IMR-90 (cell line): ENCODE measurements at regions not wholly inside any gene's neighbourhood (a gene's known extent, or its start where the extent isn't known, plus 50 kb on each side); places are given as distances from the start of the nearest gene placed in this dataset.

Experiments
- ATAC-seq: fragments of 200-7000 bp; cut with Tn5 transposase; 2 replicates; pipeline ENCODE4 v1.9.1; 2020; ENCODE audit warnings: low read depth, mild to moderate bottlenecking, moderate library complexity
- BruUV-seq: library from RNA; stranded (reverse); fragments of 400-500 nt; replicated peaks from 2 replicates; lab custom pipeline; 2021; lab: Mats Ljungman, UMichigan
- CTCF ChIA-PET: fragments of 300-600 bp; formaldehyde crosslinking; extraction: SDS; loops from one replicate; lab custom pipeline; 2021; ENCODE audit warnings: antibody characterized with exemption; lab: Yijun Ruan, JAX
- POLR2A ChIA-PET: fragments of 300-600 bp; sonication (Branson Sonifier 250); formaldehyde crosslinking; loops from one replicate; lab custom pipeline; 2022; ENCODE audit warnings: antibody characterized with exemption; ENCODE audit not compliant: unreplicated experiment; lab: Charles Lee
- DNase-seq: peaks from one replicate; pipeline ENCODE4 v3.0.0; 2013
- H2AFZ ChIP-seq: replicated peaks from 2 replicates; pipeline ENCODE3; 2013; ENCODE audit warnings: low read length, mild to moderate bottlenecking; ENCODE audit not compliant: poor library complexity
- H2AK5ac ChIP-seq: 2 replicates; pipeline ENCODE4 v1.6.1; 2013; ENCODE audit warnings: low read depth, low read length, inconsistent platforms
- H2AK9ac ChIP-seq: replicated peaks from 2 replicates; pipeline ENCODE3; 2013; ENCODE audit warnings: mild to moderate bottlenecking, low read depth, low read length, moderate library complexity; ENCODE audit not compliant: poor library complexity
- H2BK120ac ChIP-seq: 2 replicates; pipeline ENCODE4 v1.6.1; 2013; ENCODE audit warnings: low read depth, low read length, inconsistent platforms
- H2BK15ac ChIP-seq: 3 replicates; pipeline ENCODE4 v1.6.1; 2013; ENCODE audit warnings: low read depth, low read length, inconsistent platforms
- H2BK20ac ChIP-seq: 2 replicates; pipeline ENCODE4 v1.6.1; 2013; ENCODE audit warnings: low read depth, mild to moderate bottlenecking, inconsistent platforms, low read length, moderate library complexity
- H2BK5ac ChIP-seq: 2 replicates; pipeline ENCODE4 v1.6.1; 2013; ENCODE audit warnings: mild to moderate bottlenecking, low read depth, low read length, inconsistent platforms; ENCODE audit not compliant: poor library complexity, severe bottlenecking
- H3K14ac ChIP-seq: replicated peaks from 2 replicates; pipeline ENCODE4 v1.6.1; 2013; ENCODE audit warnings: low read depth, low read length, inconsistent platforms
- H3K18ac ChIP-seq: 2 replicates; pipeline ENCODE4 v1.6.1; 2013; ENCODE audit warnings: low read depth, low read length, control low read depth
- H3K23ac ChIP-seq: 2 replicates; pipeline ENCODE4 v1.6.1; 2013; ENCODE audit warnings: low read depth, low read length, inconsistent platforms
- H3K27ac ChIP-seq: 2 replicates; pipeline ENCODE4 v1.5.1; 2013; ENCODE audit warnings: mild to moderate bottlenecking, control low read depth, low read length; ENCODE audit not compliant: insufficient read depth
- H3K27me3 ChIP-seq: 2 replicates; pipeline ENCODE4 v1.6.1; 2013; ENCODE audit warnings: low read length; ENCODE audit not compliant: control insufficient read depth, insufficient read depth
- H3K36me3 ChIP-seq: 2 replicates; pipeline ENCODE4 v1.6.1; 2013; ENCODE audit warnings: low read length, mixed read lengths; ENCODE audit not compliant: control insufficient read depth, insufficient read depth
- H3K4ac ChIP-seq: 2 replicates; pipeline ENCODE4 v1.6.1; 2013; ENCODE audit warnings: low read depth, low read length, inconsistent platforms
- H3K4me1 ChIP-seq: 2 replicates; pipeline ENCODE4 v1.6.1; 2013; ENCODE audit warnings: low read length, mixed read lengths; ENCODE audit not compliant: control insufficient read depth, insufficient read depth
- H3K4me2 ChIP-seq: 2 replicates; pipeline ENCODE4 v1.6.1; 2013; ENCODE audit warnings: low read depth, mild to moderate bottlenecking, control low read depth, low read length, moderate library complexity
- H3K4me3 ChIP-seq: 2 replicates; pipeline ENCODE4 v1.5.1; 2013; ENCODE audit warnings: low read depth, mild to moderate bottlenecking, control low read depth, low read length, moderate library complexity; ENCODE audit not compliant: insufficient read depth
- H3K56ac ChIP-seq: 2 replicates; pipeline ENCODE4 v1.6.1; 2013; ENCODE audit warnings: low read length, inconsistent platforms; ENCODE audit not compliant: insufficient read depth; ENCODE audit errors: extremely low read depth
- H3K79me1 ChIP-seq, 2 experiments: 2 replicates each; pipeline ENCODE4 v1.6.1; 2013; ENCODE audit warnings: low read length in 2 of 2, inconsistent platforms in 1 of 2, low read depth in 1 of 2
- H3K9ac ChIP-seq: 2 replicates; pipeline ENCODE4 v1.6.1; 2013; ENCODE audit warnings: low read depth, low read length, control low read depth
- H3K9me1 ChIP-seq: 2 replicates; pipeline ENCODE4 v1.6.1; 2013; ENCODE audit warnings: low read length, inconsistent platforms; ENCODE audit not compliant: insufficient read depth
- H3K9me3 ChIP-seq: 2 replicates; pipeline ENCODE4 v1.6.1; 2013; ENCODE audit warnings: low read length; ENCODE audit not compliant: control insufficient read depth, insufficient read depth
- H4K20me1 ChIP-seq: 2 replicates; pipeline ENCODE4 v1.6.1; 2013; ENCODE audit warnings: low read length, inconsistent platforms; ENCODE audit not compliant: insufficient read depth
- H4K5ac ChIP-seq: 2 replicates; pipeline ENCODE4 v1.6.1; 2013; ENCODE audit warnings: mild to moderate bottlenecking, low read depth, low read length, control low read depth
- H4K8ac ChIP-seq, 2 experiments: 2 replicates each; pipeline ENCODE4 v1.6.1; 2013; ENCODE audit warnings: low read depth in 2 of 2, low read length in 2 of 2, control low read depth in 1 of 2, inconsistent platforms in 1 of 2
- H4K91ac ChIP-seq: 2 replicates; pipeline ENCODE4 v1.6.1; 2013; ENCODE audit warnings: low read depth, low read length, inconsistent platforms; ENCODE audit not compliant: insufficient read depth
- BHLHE40 ChIP-seq: fragments of 150-350 bp; IDR thresholded peaks from 2 replicates; pipeline ENCODE4 v1.6.1; 2016; ENCODE audit warnings: mild to moderate bottlenecking, low read depth, low read length
- CEBPB ChIP-seq: IDR thresholded peaks from 2 replicates; pipeline ENCODE4 v1.6.1; 2012; ENCODE audit warnings: low read depth, low read length, improper control_type of control experiment
- CHD1 ChIP-seq: IDR thresholded peaks from 2 replicates; pipeline ENCODE4 v1.6.1; 2012; ENCODE audit warnings: low read depth, low read length, improper control_type of control experiment
- FOS ChIP-seq: fragments of 150-350 bp; IDR thresholded peaks from 2 replicates; pipeline ENCODE4 v1.6.1; 2016; ENCODE audit warnings: low read depth, low read length
- MAFK ChIP-seq: IDR thresholded peaks from 2 replicates; pipeline ENCODE4 v1.6.1; 2012; ENCODE audit warnings: low read depth, low read length, improper control_type of control experiment
- MAZ ChIP-seq: IDR thresholded peaks from 2 replicates; pipeline ENCODE4 v1.6.1; 2012; ENCODE audit warnings: low read depth, mild to moderate bottlenecking, low read length, improper control_type of control experiment, moderate library complexity, borderline replicate concordance
- MXI1 ChIP-seq: IDR thresholded peaks from 2 replicates; pipeline ENCODE4 v1.6.1; 2012; ENCODE audit warnings: low read depth, mild to moderate bottlenecking, low read length, moderate library complexity, borderline replicate concordance
- NFE2L2 ChIP-seq: fragments of 150-350 bp; IDR thresholded peaks from 2 replicates; pipeline ENCODE4 v1.6.1; 2016; ENCODE audit warnings: low read depth, mild to moderate bottlenecking, low read length
- POLR2A ChIP-seq: IDR thresholded peaks from 2 replicates; pipeline ENCODE4 v1.6.1; 2012; ENCODE audit warnings: mild to moderate bottlenecking, low read depth, low read length
- RAD21 ChIP-seq: IDR thresholded peaks from 2 replicates; pipeline ENCODE4 v1.6.1; 2012; ENCODE audit warnings: low read length, improper control_type of control experiment
- RCOR1 ChIP-seq: IDR thresholded peaks from 2 replicates; pipeline ENCODE4 v1.6.1; 2012; ENCODE audit warnings: mild to moderate bottlenecking, low read length, improper control_type of control experiment; ENCODE audit not compliant: insufficient replicate concordance
- RFX5 ChIP-seq: IDR thresholded peaks from 2 replicates; pipeline ENCODE4 v1.8.0; 2012; ENCODE audit warnings: low read depth, mild to moderate bottlenecking, low read length, moderate library complexity
- SMC3 ChIP-seq: fragments of 150-350 bp; IDR thresholded peaks from 2 replicates; pipeline ENCODE4 v1.6.1; 2016; ENCODE audit warnings: low read depth, mild to moderate bottlenecking, antibody characterized with exemption, low read length, moderate library complexity
- whole genome bisulfite sequencing, 2 experiments: methylation state at CpG; one replicate each; pipeline versions ENCODE4 v1.1.5 to v1.1.7; 2013; ENCODE audit warnings: missing lambda C conversion rate in 2 of 2; ENCODE audit not compliant: insufficient read length in 1 of 2; ENCODE audit errors: extremely low coverage in 2 of 2; 5-methylcytosine and 5-hydroxymethylcytosine counted together
- dilution Hi-C: fragments of 300-500 bp; cut with HindIII; formaldehyde crosslinking; loops from one replicate; pipeline ENCODE4 v1.14.3; 2018; ENCODE audit warnings: low sequenced_read_pairs; ENCODE audit not compliant: unreplicated experiment
- in situ Hi-C: fragments of 300-500 bp; cut with MboI; formaldehyde crosslinking; loops from 3 replicates; pipeline ENCODE4 v1.14.3; 2019; ENCODE audit warnings: low sequenced_read_pairs, inconsistent platforms, mixed read lengths
- intact Hi-C: fragments of 100-400 bp; cut with micrococcal nuclease; formaldehyde crosslinking; loops from 2 replicates; pipeline ENCODE4 v1.10.0; 2022
- TF ChIP-seq, protein P1 (sequence below): fragments of 150-350 bp; IDR thresholded peaks from 2 replicates; pipeline ENCODE4 v1.6.1; 2016; ENCODE audit warnings: low read depth, mild to moderate bottlenecking, low read length, moderate library complexity, borderline replicate concordance
- TF ChIP-seq, protein P2 (sequence below): conservative IDR thresholded peaks from 2 replicates; pipeline ENCODE4 v1.5.1; 2012; ENCODE audit warnings: mild to moderate bottlenecking, low read depth, low read length, improper control_type of control experiment

DNA sequence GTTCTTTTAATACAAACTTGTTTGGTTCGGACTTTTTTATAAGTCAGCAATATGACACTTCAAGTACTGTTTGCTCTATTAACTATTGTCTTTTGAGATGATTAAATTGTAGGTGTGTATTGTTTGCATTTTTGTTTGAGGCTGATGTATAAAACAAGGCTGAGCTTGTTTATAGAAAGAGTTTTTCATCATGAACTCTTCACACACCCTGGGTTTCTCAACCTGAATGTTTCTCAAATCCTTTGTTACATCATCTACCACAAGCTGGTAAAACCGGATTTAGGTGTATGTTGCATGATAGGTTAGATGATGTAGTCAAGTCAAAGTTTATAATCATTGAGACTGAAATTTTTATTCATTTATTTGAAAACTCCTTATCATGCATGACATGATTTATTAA, 335.2 kb upstream of the LRATD1 start:
- TF ChIP-seq CHD1 (no peak), MXI1 (no peak), CEBPB (no peak), RAD21 (no peak), RCOR1 (no peak), FOS (no peak), BHLHE40 (no peak), POLR2A (no peak), SMC3 (no peak), RFX5 (no peak), NFE2L2 (no peak), MAFK (no peak), MAZ (no peak)
- TF ChIP-seq, protein P1, sequence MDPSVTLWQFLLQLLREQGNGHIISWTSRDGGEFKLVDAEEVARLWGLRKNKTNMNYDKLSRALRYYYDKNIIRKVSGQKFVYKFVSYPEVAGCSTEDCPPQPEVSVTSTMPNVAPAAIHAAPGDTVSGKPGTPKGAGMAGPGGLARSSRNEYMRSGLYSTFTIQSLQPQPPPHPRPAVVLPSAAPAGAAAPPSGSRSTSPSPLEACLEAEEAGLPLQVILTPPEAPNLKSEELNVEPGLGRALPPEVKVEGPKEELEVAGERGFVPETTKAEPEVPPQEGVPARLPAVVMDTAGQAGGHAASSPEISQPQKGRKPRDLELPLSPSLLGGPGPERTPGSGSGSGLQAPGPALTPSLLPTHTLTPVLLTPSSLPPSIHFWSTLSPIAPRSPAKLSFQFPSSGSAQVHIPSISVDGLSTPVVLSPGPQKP, result no peak
- TF ChIP-seq, protein P2, sequence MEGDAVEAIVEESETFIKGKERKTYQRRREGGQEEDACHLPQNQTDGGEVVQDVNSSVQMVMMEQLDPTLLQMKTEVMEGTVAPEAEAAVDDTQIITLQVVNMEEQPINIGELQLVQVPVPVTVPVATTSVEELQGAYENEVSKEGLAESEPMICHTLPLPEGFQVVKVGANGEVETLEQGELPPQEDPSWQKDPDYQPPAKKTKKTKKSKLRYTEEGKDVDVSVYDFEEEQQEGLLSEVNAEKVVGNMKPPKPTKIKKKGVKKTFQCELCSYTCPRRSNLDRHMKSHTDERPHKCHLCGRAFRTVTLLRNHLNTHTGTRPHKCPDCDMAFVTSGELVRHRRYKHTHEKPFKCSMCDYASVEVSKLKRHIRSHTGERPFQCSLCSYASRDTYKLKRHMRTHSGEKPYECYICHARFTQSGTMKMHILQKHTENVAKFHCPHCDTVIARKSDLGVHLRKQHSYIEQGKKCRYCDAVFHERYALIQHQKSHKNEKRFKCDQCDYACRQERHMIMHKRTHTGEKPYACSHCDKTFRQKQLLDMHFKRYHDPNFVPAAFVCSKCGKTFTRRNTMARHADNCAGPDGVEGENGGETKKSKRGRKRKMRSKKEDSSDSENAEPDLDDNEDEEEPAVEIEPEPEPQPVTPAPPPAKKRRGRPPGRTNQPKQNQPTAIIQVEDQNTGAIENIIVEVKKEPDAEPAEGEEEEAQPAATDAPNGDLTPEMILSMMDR, result no peak
- no peak overlapping the region for H3K27ac ChIP-seq
- no peak for ATAC-seq

More for the DNA sequence above, 335.2 kb upstream of the LRATD1 start:
- dilution Hi-C loops, result no loop called here
- H3K4me3 ChIP-seq, result no peak overlapping the region
- H4K8ac ChIP-seq, result no peak overlapping the region
- no TSS peak for BruUV-seq
- no peaks in the 10 kb centered on the region for H3K4me1 ChIP-seq
- H4K91ac ChIP-seq, result no peak overlapping the region
- H3K36me3 ChIP-seq, result no peaks in the 10 kb centered on the region
- H3K14ac ChIP-seq, result no peak overlapping the region
- no peak overlapping the region for H3K9ac ChIP-seq
- no peak overlapping the region for H2BK5ac ChIP-seq
- H2BK20ac ChIP-seq, result no peak overlapping the region
- no peak overlapping the region for H3K56ac ChIP-seq
- no peak overlapping the region for H3K23ac ChIP-seq
- CTCF ChIA-PET, result interaction anchor here (0.8 kb wide), 1 partner anchor 70 kb away, joined by 3 read pairs; no protein-coding TSS in a partner anchor
- POLR2A ChIA-PET, result no interaction called here
- no peaks in the 10 kb centered on the region for H3K9me1 ChIP-seq
- in situ Hi-C loops, result no loop called here
- H4K5ac ChIP-seq, result no peak overlapping the region
- intact Hi-C loops, result no loop called here
- no peak overlapping the region for H2AFZ ChIP-seq
- H3K4me2 ChIP-seq, result no peak overlapping the region
- WGBS, 2 experiments, result no CpG with 5 or more reads among the region's 2 CpGs
- no peaks in the 10 kb centered on the region for H4K20me1 ChIP-seq
- H3K4ac ChIP-seq, result no peak overlapping the region
- H2AK9ac ChIP-seq, result no peak overlapping the region
- no peak for DNase-seq
- peaks cover 14% of the 10 kb centered on the region for H3K9me3 ChIP-seq
- H3K18ac ChIP-seq, result no peak overlapping the region
- no peaks in the 10 kb centered on the region for H3K79me1 ChIP-seq
- no peak overlapping the region for H2BK15ac ChIP-seq
- no peaks in the 10 kb centered on the region for H3K27me3 ChIP-seq
- H2AK5ac ChIP-seq, result no peak overlapping the region
- H2BK120ac ChIP-seq, result no peak overlapping the region
